ENCODE measurements at regions not wholly inside any gene's neighbourhood (a gene's known extent, or its start where the extent isn't known, plus 50 kb on each side); places are given as distances from the start of the nearest gene placed in this dataset.

- TF ChIP-seq POLR2A (IDR thresholded peaks at IDR 0.05) (no peak), CTCF (IDR thresholded peaks at IDR 0.05) (no peak)
- ATAC-seq (no peak), DNase-seq (no peak)
- intact Hi-C loops (cut with DNase I), result no loop called here
- Histone ChIP-seq H3K27ac (no peak overlapping the region), H3K4me3 (no peak overlapping the region), H3K9me3 (peaks cover 0 to 14% (median 0%) of the 10 kb centered on the region in 12 donors), H3K4me1 (no peaks in the 10 kb centered on the region), H3K27me3 (no peaks in the 10 kb centered on the region), H3K36me3 (no peaks in the 10 kb centered on the region)
- 52 to 75% (median 63%) methylated on average over 1 of the region's 1 CpG for WGBS, 4 donors
Observed at GRCh38 chr11:22957786-22958185, 97.5 kb upstream of the CCDC179 start.

GRCh38 chr11:22974251-22974650 is 114.0 kb upstream of the CCDC179 start:
- ATAC-seq (no peak), DNase-seq (no peak)
- no peaks in the 10 kb centered on the region for H3K4me1 ChIP-seq
- H3K4me3 ChIP-seq, result no peak overlapping the region
- H3K36me3 ChIP-seq, result no peaks in the 10 kb centered on the region
- H3K9me3 ChIP-seq, result peaks cover 0 to 7% (median 0%) of the 10 kb centered on the region in 12 donors
- 90 to 100% (median 95%) methylated on average over 3 of the region's 3 CpGs for WGBS, 4 donors
- H3K27ac ChIP-seq, result no peak overlapping the region
- H3K27me3 ChIP-seq, result no peaks in the 10 kb centered on the region
- TF ChIP-seq CTCF (IDR thresholded peaks at IDR 0.05) (no peak), POLR2A (IDR thresholded peaks at IDR 0.05) (no peak)
- intact Hi-C loops (cut with DNase I), result no loop called here

GRCh38 chr11:22976146-22976545 is 115.9 kb upstream of the CCDC179 start:
- H3K27ac ChIP-seq, result no peak overlapping the region
- H3K4me1 ChIP-seq, result no peaks in the 10 kb centered on the region
- WGBS, 4 donors, result 79 to 90% (median 83%) methylated on average over 3 of the region's 3 CpGs
- ATAC-seq (no peak), DNase-seq (no peak)
- no peak for TF ChIP-seq POLR2A (IDR thresholded peaks at IDR 0.05)
- no peak for TF ChIP-seq CTCF (IDR thresholded peaks at IDR 0.05)
- no peaks in the 10 kb centered on the region for H3K36me3 ChIP-seq
- peaks cover 0 to 5% (median 0%) of the 10 kb centered on the region in 12 donors for H3K9me3 ChIP-seq
- H3K27me3 ChIP-seq, result no peaks in the 10 kb centered on the region
- intact Hi-C loops (cut with DNase I), result no loop called here
- H3K4me3 ChIP-seq, result no peak overlapping the region

GRCh38 chr11:22982903-22983302 is 122.6 kb upstream of the CCDC179 start:
- DNase-seq, result no peak
- ATAC-seq, result no peak
- peaks cover 0 to 5% (median 0%) of the 10 kb centered on the region in 12 donors for H3K9me3 ChIP-seq
- TF ChIP-seq CTCF (IDR thresholded peaks at IDR 0.05) (no peak), POLR2A (IDR thresholded peaks at IDR 0.05) (no peak)
- no peaks in the 10 kb centered on the region for H3K36me3 ChIP-seq
- no peak overlapping the region for H3K27ac ChIP-seq
- WGBS, 4 donors, result 54 to 59% (median 55%) methylated on average over 4 of the region's 4 CpGs
- no peak overlapping the region for H3K4me3 ChIP-seq
- intact Hi-C loops (cut with DNase I), result no loop called here
- no peaks in the 10 kb centered on the region for H3K27me3 ChIP-seq
- no peaks in the 10 kb centered on the region for H3K4me1 ChIP-seq
